ENCODE measurements at regions not wholly inside any gene's neighbourhood (a gene's known extent, or its start where the extent isn't known, plus 50 kb on each side); places are given as distances from the start of the nearest gene placed in this dataset.

DNA sequence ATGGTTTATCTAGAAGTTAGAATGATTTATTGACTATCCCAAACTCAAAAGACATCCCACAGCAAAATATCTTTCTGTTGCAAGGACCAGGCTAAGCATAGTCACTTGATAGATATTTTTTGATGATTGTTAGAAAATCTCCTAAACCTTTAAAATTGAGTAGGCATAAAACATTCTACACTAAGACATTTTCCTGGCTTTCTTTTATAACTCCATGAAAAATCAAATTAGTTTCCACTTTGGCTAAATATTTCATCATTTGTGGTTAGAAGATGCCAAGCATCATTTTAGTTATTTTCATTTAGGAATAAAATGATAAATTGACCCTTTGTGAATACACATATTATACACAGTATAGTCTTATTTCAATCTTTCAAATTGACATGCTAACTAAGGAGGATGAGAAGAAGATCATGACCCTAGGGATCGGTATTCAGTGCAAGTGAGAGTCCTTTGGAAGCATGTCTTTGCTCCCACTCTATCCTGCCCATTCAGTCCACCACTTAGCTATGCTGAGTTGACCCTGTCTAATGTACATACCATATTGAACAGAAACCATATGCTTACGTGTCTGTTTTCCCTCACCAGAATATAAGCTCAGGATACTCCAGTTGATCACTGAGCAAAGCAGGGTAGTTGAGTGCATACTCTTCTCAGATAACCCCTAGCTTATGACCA is 136.6 kb upstream of the OTUD4 start:
- DNase-seq, result no peak
- Histone ChIP-seq H3K27ac (no peak overlapping the region), H3K36me3 (no peaks in the 10 kb centered on the region), H3K27me3 (ENCODE audit: insufficient read depth, low read depth, severe bottlenecking) (no peaks in the 10 kb centered on the region), H3K4me3 (ENCODE audit: low read depth, low read length) (no peak overlapping the region), H3K9me3 (ENCODE audit: severe bottlenecking) (no peaks in the 10 kb centered on the region)
- TF ChIP-seq, protein P1, sequence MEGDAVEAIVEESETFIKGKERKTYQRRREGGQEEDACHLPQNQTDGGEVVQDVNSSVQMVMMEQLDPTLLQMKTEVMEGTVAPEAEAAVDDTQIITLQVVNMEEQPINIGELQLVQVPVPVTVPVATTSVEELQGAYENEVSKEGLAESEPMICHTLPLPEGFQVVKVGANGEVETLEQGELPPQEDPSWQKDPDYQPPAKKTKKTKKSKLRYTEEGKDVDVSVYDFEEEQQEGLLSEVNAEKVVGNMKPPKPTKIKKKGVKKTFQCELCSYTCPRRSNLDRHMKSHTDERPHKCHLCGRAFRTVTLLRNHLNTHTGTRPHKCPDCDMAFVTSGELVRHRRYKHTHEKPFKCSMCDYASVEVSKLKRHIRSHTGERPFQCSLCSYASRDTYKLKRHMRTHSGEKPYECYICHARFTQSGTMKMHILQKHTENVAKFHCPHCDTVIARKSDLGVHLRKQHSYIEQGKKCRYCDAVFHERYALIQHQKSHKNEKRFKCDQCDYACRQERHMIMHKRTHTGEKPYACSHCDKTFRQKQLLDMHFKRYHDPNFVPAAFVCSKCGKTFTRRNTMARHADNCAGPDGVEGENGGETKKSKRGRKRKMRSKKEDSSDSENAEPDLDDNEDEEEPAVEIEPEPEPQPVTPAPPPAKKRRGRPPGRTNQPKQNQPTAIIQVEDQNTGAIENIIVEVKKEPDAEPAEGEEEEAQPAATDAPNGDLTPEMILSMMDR (IDR thresholded peaks at IDR 0.05; ENCODE audit: low read depth, low read length), result no peak

DNA sequence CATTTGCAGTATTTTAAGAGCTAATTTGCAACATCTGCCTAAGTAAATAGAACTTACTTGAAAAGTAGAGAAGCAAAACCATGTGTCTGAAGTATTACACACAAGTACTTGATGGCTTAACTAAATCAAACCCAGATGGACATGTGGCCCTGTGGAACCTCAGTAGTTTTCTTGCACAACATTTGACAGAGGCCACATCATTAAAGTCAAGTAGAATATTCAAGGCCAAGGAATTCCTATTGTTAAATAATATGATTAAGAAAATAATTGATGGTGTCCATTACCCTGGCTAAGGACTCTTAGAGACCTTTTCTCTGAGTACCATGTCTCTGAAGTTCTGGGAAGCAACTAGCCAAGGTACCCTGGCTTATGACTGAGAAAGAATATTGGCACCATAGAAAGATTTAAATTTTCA is 135.4 kb upstream of the OTUD4 start:
- no peak for DNase-seq
- no peaks in the 10 kb centered on the region for H3K36me3 ChIP-seq
- H3K4me3 ChIP-seq (ENCODE audit: low read depth, low read length), result no peak overlapping the region
- H3K9me3 ChIP-seq (ENCODE audit: severe bottlenecking), result no peaks in the 10 kb centered on the region
- TF ChIP-seq, protein P1 (IDR thresholded peaks at IDR 0.05; ENCODE audit: low read depth, low read length), result no peak
- no peak overlapping the region for H3K27ac ChIP-seq
- no peaks in the 10 kb centered on the region for H3K27me3 ChIP-seq (ENCODE audit: insufficient read depth, low read depth, severe bottlenecking)

DNA sequence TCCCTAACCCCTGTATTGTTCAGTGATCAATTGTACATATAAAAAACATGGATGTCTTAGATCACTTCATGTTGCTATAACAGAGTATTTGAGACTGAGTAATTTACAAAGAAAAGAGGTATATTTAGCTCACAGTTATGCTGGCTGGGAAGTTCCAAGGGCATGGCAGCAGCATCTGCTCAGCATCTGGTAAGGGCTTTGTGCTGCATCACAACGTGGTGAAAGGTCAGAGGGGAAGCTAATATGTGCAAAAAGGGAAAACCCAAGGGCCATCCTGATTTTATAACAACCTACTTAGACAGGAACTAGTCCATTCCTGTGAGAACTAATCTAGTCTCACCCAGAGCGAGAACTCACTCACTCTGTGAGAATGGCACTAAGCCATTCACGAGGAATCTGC is 128.2 kb upstream of the OTUD4 start:
- TF ChIP-seq, protein P1 (IDR thresholded peaks at IDR 0.05; ENCODE audit: low read depth, low read length), result no peak
- no peaks in the 10 kb centered on the region for H3K27me3 ChIP-seq (ENCODE audit: insufficient read depth, low read depth, severe bottlenecking)

DNA sequence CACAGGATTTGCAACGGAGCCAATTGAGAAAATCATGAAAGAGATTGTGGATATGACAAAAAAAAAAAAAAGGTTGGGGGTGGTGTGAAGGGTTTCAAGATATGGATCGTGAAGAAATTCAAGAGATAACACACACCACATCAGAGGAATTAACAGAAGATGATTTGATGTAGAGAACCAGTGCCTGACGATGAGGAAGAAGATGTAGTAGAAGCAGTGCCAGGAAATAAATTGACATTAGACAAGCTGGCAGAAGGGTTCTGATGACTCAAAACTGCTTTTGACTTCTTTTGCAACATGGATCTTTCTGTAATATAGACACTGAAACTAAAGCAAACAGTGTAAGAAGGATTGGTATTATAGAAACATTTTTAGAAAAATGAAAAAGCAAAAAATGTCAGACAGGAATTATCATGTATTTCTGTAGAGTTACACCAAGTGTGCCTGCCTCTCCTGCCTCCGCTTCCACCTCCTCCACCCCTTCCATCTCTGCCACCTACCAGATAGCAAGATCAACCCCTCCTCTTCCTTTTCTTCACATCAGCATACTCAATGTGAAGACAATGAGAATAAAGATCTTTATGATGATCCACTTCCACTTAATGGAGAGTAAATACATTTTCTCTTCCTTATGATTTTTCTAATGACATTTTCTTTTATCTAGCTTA is 127.5 kb upstream of the OTUD4 start:
- no peaks in the 10 kb centered on the region for H3K9me3 ChIP-seq (ENCODE audit: severe bottlenecking)
- H3K27ac ChIP-seq, result no peak overlapping the region
- no peak for DNase-seq
- H3K27me3 ChIP-seq (ENCODE audit: insufficient read depth, low read depth, severe bottlenecking), result no peaks in the 10 kb centered on the region
- no peak overlapping the region for H3K4me3 ChIP-seq (ENCODE audit: low read depth, low read length)
- H3K36me3 ChIP-seq, result no peaks in the 10 kb centered on the region
- TF ChIP-seq, protein P1 (IDR thresholded peaks at IDR 0.05; ENCODE audit: low read depth, low read length), result no peak

More for the DNA sequence above, 128.2 kb upstream of the OTUD4 start:
- H3K4me3 ChIP-seq (ENCODE audit: low read depth, low read length), result no peak overlapping the region
- no peaks in the 10 kb centered on the region for H3K36me3 ChIP-seq
- H3K27ac ChIP-seq, result no peak overlapping the region
- no peaks in the 10 kb centered on the region for H3K9me3 ChIP-seq (ENCODE audit: severe bottlenecking)
- no peak for DNase-seq

DNA sequence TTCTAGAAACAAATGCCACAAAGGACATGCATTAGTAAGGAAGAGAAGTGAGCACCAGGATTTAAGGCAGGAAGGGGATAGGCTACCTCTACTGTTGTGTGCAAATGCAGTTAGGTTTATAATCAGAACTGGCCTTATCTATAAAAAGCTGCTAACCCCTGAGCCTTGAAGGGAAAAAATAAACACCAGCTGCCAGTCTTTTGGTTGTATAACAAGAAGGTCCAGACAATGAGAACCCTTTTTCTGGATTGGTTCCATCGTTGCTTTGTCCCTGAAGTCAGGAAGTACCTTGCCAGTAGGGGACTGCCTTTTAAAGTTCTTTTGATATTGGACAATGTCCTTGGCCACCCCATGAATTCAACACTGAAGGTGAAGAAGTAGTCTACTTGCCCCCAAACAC is 126.7 kb upstream of the OTUD4 start:
- Histone ChIP-seq H3K27ac (no peak overlapping the region), H3K9me3 (ENCODE audit: severe bottlenecking) (no peaks in the 10 kb centered on the region), H3K36me3 (no peaks in the 10 kb centered on the region), H3K27me3 (ENCODE audit: insufficient read depth, low read depth, severe bottlenecking) (no peaks in the 10 kb centered on the region), H3K4me3 (ENCODE audit: low read depth, low read length) (no peak overlapping the region)
- TF ChIP-seq, protein P1 (IDR thresholded peaks at IDR 0.05; ENCODE audit: low read depth, low read length), result no peak
- DNase-seq, result no peak
